HG03135 (cell line): ENCODE measurements at regions not wholly inside any gene's neighbourhood (a gene's known extent, or its start where the extent isn't known, plus 50 kb on each side); places are given as distances from the start of the nearest gene placed in this dataset.
"Not testable (repeated sequence)": the region's sequence is repeated elsewhere in the genome, so short reads cannot be mapped to it uniquely, and the experiment has no call there.

Experiments used
- ATAC-seq: cut with Tn5 transposase; IDR thresholded peaks from one replicate; pipeline ENCODE4 v1.9.1; 2021; ENCODE audit warnings: mild to moderate bottlenecking, moderate library complexity; ENCODE audit not compliant: unreplicated experiment

- no peak for ATAC-seq
Measured at GRCh38 chr3:89002191-89002590, 105.2 kb upstream of the EPHA3 start.

GRCh38 chr3:89013536-89013935, 93.9 kb upstream of the EPHA3 start:
- ATAC-seq: no peak

GRCh38 chr3:89017531-89017930, 89.9 kb upstream of the EPHA3 start:
- ATAC-seq: no peak

- no peak for ATAC-seq
Measured at GRCh38 chr3:89025185-89025584, 82.2 kb upstream of the EPHA3 start.

- ATAC-seq: no peak
Measured at GRCh38 chr3:89032346-89033013, 74.9 kb upstream of the EPHA3 start.

- ATAC-seq: not testable (repeated sequence)
Measured at GRCh38 chr3:89034723-89035122, 72.7 kb upstream of the EPHA3 start.

GRCh38 chr3:89038869-89039268, 68.6 kb upstream of the EPHA3 start:
- no peak for ATAC-seq

GRCh38 chr3:89042236-89042835, 65.1 kb upstream of the EPHA3 start:
- ATAC-seq: no peak

GRCh38 chr3:89043406-89043932, 64.0 kb upstream of the EPHA3 start:
- ATAC-seq: no peak

GRCh38 chr3:89046661-89047060, 60.8 kb upstream of the EPHA3 start:
- no peak for ATAC-seq

- ATAC-seq: no peak
Measured at GRCh38 chr3:89049119-89049518, 58.3 kb upstream of the EPHA3 start.

- ATAC-seq: no peak
Measured at GRCh38 chr3:89052386-89052785, 55.0 kb upstream of the EPHA3 start.

- ATAC-seq: no peak
Measured at GRCh38 chr3:89057398-89057797, 50.0 kb upstream of the EPHA3 start.
